ENCODE measurements at regions not wholly inside any gene's neighbourhood (a gene's known extent, or its start where the extent isn't known, plus 50 kb on each side); places are given as distances from the start of the nearest gene placed in this dataset.
A peak's percentile ranks its signal among the peaks of the same experiment; 100 is the strongest.

DNA sequence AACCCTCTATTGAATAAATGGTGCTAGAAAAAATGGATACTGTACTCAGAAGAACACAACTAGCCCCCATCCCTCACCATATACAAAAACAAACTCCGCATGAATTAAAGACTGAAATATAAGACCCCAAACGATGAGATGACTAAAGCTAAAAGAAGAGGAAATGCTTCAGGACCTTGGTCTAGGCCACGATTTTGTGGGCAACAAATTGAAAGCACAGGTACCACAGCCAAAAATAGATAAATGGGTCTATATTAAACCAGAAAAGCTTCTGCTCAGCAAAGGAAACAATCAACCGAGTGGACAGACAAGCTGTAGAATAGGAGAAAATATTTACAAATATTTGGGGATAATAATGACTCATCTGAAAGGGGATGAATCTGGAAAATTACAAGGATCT, 86.4 kb upstream of the DHRSX start:
- H3K36me3 ChIP-seq: no peaks in the 10 kb centered on the region

DNA sequence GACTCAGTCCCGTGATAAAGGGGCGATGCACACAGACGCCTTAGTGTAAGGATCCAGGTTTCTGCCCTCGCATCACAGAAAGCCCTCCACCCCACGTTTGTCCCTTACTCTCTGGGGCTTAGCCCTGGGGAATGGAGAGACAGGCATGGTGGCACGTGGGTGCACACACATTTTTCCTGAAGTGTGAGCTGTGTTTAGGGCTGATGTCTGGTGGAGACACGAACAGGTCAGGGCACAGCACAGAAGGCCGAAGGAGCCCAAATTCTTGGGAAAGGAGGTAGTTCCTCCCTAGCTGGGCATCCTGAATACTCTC, 84.3 kb upstream of the DHRSX start:
- TF ChIP-seq, protein P1, sequence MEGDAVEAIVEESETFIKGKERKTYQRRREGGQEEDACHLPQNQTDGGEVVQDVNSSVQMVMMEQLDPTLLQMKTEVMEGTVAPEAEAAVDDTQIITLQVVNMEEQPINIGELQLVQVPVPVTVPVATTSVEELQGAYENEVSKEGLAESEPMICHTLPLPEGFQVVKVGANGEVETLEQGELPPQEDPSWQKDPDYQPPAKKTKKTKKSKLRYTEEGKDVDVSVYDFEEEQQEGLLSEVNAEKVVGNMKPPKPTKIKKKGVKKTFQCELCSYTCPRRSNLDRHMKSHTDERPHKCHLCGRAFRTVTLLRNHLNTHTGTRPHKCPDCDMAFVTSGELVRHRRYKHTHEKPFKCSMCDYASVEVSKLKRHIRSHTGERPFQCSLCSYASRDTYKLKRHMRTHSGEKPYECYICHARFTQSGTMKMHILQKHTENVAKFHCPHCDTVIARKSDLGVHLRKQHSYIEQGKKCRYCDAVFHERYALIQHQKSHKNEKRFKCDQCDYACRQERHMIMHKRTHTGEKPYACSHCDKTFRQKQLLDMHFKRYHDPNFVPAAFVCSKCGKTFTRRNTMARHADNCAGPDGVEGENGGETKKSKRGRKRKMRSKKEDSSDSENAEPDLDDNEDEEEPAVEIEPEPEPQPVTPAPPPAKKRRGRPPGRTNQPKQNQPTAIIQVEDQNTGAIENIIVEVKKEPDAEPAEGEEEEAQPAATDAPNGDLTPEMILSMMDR (IDR thresholded peaks at IDR 0.05): no peak
- Histone ChIP-seq H3K36me3 (no peaks in the 10 kb centered on the region), H3K4me1 (peaks cover 0 to 18% (median 12%) of the 10 kb centered on the region in 4 donors), H3K9me3 (no peaks in the 10 kb centered on the region), H3K4me3 (no peak overlapping the region), H3K27ac (no peak overlapping the region), H3K27me3 (peaks cover 0 to 43% of the 10 kb centered on the region in 2 donors)
- intact Hi-C loops (cut with DNase I; ENCODE audit: low total_unique reads): no loop called here
- DNase-seq: peak in 1 of 2 donors; percentile 21

More for the DNA sequence above, 86.4 kb upstream of the DHRSX start:
- intact Hi-C loops (cut with DNase I; ENCODE audit: low total_unique reads): no loop called here
- no peak for DNase-seq
- TF ChIP-seq, protein P1 (IDR thresholded peaks at IDR 0.05): no peak
- no peaks in the 10 kb centered on the region for H3K9me3 ChIP-seq
- H3K4me3 ChIP-seq: no peak overlapping the region
- peaks cover 0 to 18% (median 12%) of the 10 kb centered on the region in 4 donors for H3K4me1 ChIP-seq
- H3K27ac ChIP-seq: no peak overlapping the region
- H3K27me3 ChIP-seq: peaks cover 0 to 37% of the 10 kb centered on the region in 2 donors

DNA sequence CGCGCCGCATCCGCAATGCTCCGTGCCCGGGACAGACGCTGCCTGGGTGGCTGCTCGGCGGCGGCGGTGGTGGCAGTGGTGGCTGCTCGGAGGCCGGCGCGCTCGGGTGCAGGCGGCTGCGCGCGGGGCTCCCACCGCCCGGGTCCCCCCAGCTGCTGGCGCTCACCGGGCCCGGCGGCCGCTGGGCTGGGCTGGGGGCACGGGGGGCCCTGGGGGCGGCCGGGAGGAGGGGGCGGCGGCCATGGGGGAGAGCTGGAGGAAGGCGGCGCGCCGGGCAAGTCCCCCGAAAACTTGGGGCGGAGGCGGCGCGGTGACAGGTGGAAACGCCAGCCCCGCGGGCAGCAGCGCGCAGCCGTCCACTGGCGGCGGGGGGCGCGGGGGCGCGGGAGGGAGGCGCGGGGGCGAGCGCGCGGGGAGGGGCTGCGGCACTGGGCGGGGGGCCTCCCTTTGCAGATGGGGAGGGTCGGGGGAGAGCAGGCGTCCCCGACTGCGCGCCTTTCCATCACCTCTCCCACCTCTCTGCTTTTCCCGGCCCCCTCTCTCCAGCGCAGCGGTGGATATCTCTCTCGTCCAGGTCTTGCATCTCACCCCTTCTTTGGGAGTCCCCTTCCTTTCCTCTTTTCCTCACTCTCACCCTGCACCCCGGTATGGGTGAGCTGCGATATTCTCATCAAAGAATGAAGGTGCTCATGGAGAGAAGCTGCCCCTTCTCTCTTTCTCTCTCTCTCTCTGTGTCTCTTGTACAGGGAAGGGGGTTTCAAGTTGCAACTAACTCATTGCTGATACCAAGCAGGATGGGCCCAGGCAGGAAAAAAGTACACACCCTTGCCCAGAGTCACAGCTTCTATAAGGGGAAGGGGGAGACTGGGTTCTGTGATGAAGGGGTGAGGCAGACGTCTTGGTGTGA, 83.7 kb upstream of the DHRSX start:
- intact Hi-C loops (cut with DNase I; ENCODE audit: low total_unique reads): no loop called here
- DNase-seq: peak in 1 of 2 donors; percentile 20
- H3K4me1 ChIP-seq: peaks cover 0 to 18% (median 12%) of the 10 kb centered on the region in 4 donors
- no peak overlapping the region for H3K27ac ChIP-seq
- H3K36me3 ChIP-seq: no peaks in the 10 kb centered on the region
- H3K4me3 ChIP-seq: no peak overlapping the region
- TF ChIP-seq, protein P1 (IDR thresholded peaks at IDR 0.05): no peak
- peaks cover 0 to 43% of the 10 kb centered on the region in 2 donors for H3K27me3 ChIP-seq
- H3K9me3 ChIP-seq: no peaks in the 10 kb centered on the region

DNA sequence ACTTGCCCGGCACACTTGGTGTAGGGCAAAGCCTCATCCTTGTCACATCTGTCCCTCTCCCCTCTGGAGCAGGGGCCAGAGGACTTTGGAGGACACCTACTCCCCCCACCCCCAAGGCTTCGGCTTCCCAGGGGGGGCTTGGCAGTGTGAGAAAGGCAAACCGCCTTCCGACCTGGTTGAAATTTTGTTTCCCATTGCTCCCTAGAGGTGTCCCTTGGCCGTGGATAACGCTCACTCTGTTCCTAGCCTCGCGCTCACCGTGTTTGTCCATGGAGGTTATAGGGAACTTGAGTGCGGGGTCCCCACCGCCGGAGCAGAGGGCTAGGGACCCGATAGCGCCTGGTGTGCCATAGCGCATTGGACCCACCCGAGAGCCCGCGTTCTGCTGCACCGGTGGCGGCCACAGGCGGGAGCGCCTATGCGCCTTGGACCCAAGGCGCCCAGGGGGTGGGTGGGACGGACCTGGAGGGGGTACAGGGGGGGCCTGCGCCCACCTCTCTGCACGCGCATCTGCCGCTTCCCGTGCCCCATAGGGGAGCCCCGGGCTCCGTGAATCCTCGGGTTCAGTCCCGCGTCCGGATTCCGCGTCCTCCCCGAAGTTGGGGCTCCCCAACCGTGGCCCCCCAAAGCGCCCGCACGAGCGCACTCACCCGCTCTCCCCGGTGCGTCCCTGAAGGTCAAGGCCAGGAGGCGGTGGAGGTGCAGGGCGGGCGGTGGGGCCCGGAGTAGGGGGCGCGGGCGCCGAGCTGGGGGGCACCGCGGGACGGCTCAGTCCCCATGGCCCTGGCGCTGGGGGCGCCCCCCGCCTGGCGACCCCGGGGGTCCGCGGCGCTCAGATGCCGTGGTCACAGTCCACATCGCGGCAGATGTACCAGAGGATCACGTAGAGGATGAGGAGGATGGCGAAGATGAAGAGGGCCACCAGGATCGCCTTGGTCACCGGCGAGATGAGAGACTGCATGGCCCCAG, 82.7 kb upstream of the DHRSX start:
- H3K4me3 ChIP-seq: no peak overlapping the region
- H3K9me3 ChIP-seq: no peaks in the 10 kb centered on the region
- no peak overlapping the region for H3K27ac ChIP-seq
- TF ChIP-seq, protein P1 (IDR thresholded peaks at IDR 0.05): no peak
- intact Hi-C loops (cut with DNase I; ENCODE audit: low total_unique reads): no loop called here
- peaks cover 0 to 43% of the 10 kb centered on the region in 2 donors for H3K27me3 ChIP-seq
- no peaks in the 10 kb centered on the region for H3K36me3 ChIP-seq
- peaks cover 0 to 18% (median 12%) of the 10 kb centered on the region in 4 donors for H3K4me1 ChIP-seq
- peak in 1 of 2 donors; percentile 53 for DNase-seq

DNA sequence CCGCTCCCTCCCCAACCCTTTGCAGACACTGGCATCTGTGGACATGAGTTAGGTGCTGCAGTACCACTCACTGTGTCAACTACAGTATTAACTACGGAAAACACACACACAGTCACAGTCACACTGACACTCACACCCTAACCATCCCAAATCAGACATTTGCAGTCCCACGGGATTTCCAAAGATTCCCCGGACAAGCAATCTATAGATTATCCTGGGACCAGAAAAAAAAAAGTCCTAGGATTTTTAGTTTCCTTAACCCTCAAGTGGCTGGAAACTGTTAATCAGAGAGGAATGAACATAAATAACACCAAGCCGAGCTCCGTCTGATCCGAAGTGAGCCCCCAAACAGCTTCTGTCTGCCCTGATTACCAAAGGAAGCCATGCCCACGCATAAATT, 81.9 kb upstream of the DHRSX start:
- DNase-seq: no peak
- peaks cover 0 to 18% (median 12%) of the 10 kb centered on the region in 4 donors for H3K4me1 ChIP-seq
- no peaks in the 10 kb centered on the region for H3K9me3 ChIP-seq

More for the DNA sequence above, 81.9 kb upstream of the DHRSX start:
- Histone ChIP-seq H3K36me3 (no peaks in the 10 kb centered on the region), H3K27ac (no peak overlapping the region), H3K27me3 (peaks cover 0 to 43% of the 10 kb centered on the region in 2 donors), H3K4me3 (no peak overlapping the region)
- intact Hi-C loops (cut with DNase I; ENCODE audit: low total_unique reads): no loop called here
- TF ChIP-seq, protein P1 (IDR thresholded peaks at IDR 0.05): no peak

All from tibial artery (tissue), 4 donors.